ENCODE measurements at regions not wholly inside any gene's neighbourhood (a gene's known extent, or its start where the extent isn't known, plus 50 kb on each side); places are given as distances from the start of the nearest gene placed in this dataset.

DNA sequence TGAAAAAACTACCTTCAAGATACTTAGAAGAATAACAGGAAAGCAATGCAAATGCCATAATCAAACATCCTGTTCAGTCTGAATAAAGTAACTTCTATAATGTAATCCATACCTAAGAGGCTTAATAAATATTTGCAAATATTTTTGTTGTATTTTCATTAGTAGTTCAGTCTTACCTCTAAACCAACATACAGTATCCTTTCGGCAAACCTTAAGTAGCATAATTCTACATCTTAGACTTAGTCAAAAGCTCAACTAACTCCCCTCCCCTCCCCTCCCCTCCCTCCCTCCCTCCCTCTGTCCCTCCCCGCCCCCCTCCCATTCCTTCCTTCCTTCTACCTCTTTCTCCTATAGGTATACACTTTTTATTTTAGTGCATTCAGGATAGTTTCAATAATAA lies 1373.2 kb downstream of the SUCLG1 start:
- H3K9me3 ChIP-seq (ENCODE audit: control insufficient read depth in 1 of 2, insufficient read depth in 1 of 2, low read length in 2 of 2) = peaks cover 0 to 11% of the 10 kb centered on the region in 2 experiments
- ChIA-PET CTCF (no interaction called here), POLR2A (no interaction called here)
- intact Hi-C loops (cut with DNase I, micrococcal nuclease) = no loop called here
- ATAC-seq (ENCODE audit: poor library complexity) (no peak), DNase-seq (no peak)
- peaks cover 2% of the 10 kb centered on the region for H3K9me3 Mint-ChIP-seq
- no peak overlapping the region for H3K27ac ChIP-seq (ENCODE audit: low read depth in 1 of 2, low read length in 2 of 2)
- H3K4me3 Mint-ChIP-seq = no peak overlapping the region
- H3K4me1 ChIP-seq (ENCODE audit: insufficient read depth, low read length) = no peaks in the 10 kb centered on the region
- no peaks in the 10 kb centered on the region for H3K27me3 ChIP-seq (ENCODE audit: control insufficient read depth in 1 of 2, insufficient read depth in 2 of 2, low read length in 2 of 2)
- no peaks in the 10 kb centered on the region for H3K36me3 Mint-ChIP-seq (ENCODE audit: low read depth)
- H3K27me3 Mint-ChIP-seq = no peaks in the 10 kb centered on the region
- no peaks in the 10 kb centered on the region for H3K36me3 ChIP-seq (ENCODE audit: insufficient read depth, low read length)
- no peak overlapping the region for H3K4me3 ChIP-seq (ENCODE audit: low read length)
- H3K4me1 Mint-ChIP-seq (ENCODE audit: low read depth) = no peaks in the 10 kb centered on the region
- no peak overlapping the region for H3K27ac Mint-ChIP-seq
- no peak for TF ChIP-seq CTCF (IDR thresholded peaks at IDR 0.05)

GRCh38 chr2:83081826-83082690 lies 1377.0 kb downstream of the SUCLG1 start:
- POLR2A ChIA-PET = no interaction called here
- no peak for ATAC-seq (ENCODE audit: poor library complexity)
- intact Hi-C loops (cut with DNase I, micrococcal nuclease) = no loop called here
- Histone ChIP-seq H3K9me3 (ENCODE audit: control insufficient read depth in 1 of 2, insufficient read depth in 1 of 2, low read length in 2 of 2) (peaks cover 0 to 5% of the 10 kb centered on the region in 2 experiments), H3K4me3 (ENCODE audit: low read length) (no peak overlapping the region), H3K36me3 (ENCODE audit: insufficient read depth, low read length) (no peaks in the 10 kb centered on the region), H3K4me1 (ENCODE audit: insufficient read depth, low read length) (no peaks in the 10 kb centered on the region), H3K27me3 (ENCODE audit: control insufficient read depth in 1 of 2, insufficient read depth in 2 of 2, low read length in 2 of 2) (no peaks in the 10 kb centered on the region), H3K27ac (ENCODE audit: low read depth in 1 of 2, low read length in 2 of 2) (no peak overlapping the region)
- Mint-ChIP-seq H3K4me3 (no peak overlapping the region), H3K27me3 (no peaks in the 10 kb centered on the region), H3K4me1 (ENCODE audit: low read depth) (no peaks in the 10 kb centered on the region), H3K9me3 (peaks cover 6% of the 10 kb centered on the region), H3K36me3 (ENCODE audit: low read depth) (no peaks in the 10 kb centered on the region), H3K27ac (no peak overlapping the region)
- CTCF ChIA-PET = no interaction called here
- DNase-seq = no peak
- no peak for TF ChIP-seq CTCF (IDR thresholded peaks at IDR 0.05)

- Histone ChIP-seq H3K4me3 (ENCODE audit: low read length) (no peak overlapping the region), H3K36me3 (ENCODE audit: insufficient read depth, low read length) (no peaks in the 10 kb centered on the region), H3K27me3 (ENCODE audit: control insufficient read depth in 1 of 2, insufficient read depth in 2 of 2, low read length in 2 of 2) (no peaks in the 10 kb centered on the region), H3K4me1 (ENCODE audit: insufficient read depth, low read length) (no peaks in the 10 kb centered on the region), H3K9me3 (ENCODE audit: control insufficient read depth in 1 of 2, insufficient read depth in 1 of 2, low read length in 2 of 2) (peaks cover 0 to 5% of the 10 kb centered on the region in 2 experiments), H3K27ac (ENCODE audit: low read depth in 1 of 2, low read length in 2 of 2) (no peak overlapping the region)
- no peaks in the 10 kb centered on the region for H3K36me3 Mint-ChIP-seq (ENCODE audit: low read depth)
- H3K27me3 Mint-ChIP-seq = no peaks in the 10 kb centered on the region
- no peak overlapping the region for H3K27ac Mint-ChIP-seq
- CTCF ChIA-PET = no interaction called here
- no peak for TF ChIP-seq CTCF (IDR thresholded peaks at IDR 0.05)
- H3K4me3 Mint-ChIP-seq = no peak overlapping the region
- no peak for ATAC-seq (ENCODE audit: poor library complexity)
- no peak for DNase-seq
- H3K9me3 Mint-ChIP-seq = peaks cover 11% of the 10 kb centered on the region
- POLR2A ChIA-PET = no interaction called here
- intact Hi-C loops (cut with DNase I, micrococcal nuclease) = no loop called here
- no peaks in the 10 kb centered on the region for H3K4me1 Mint-ChIP-seq (ENCODE audit: low read depth)
These were observed 1380.1 kb downstream of the SUCLG1 start for GRCh38 chr2:83079007-83079406.
